IMR-90 (cell line): ENCODE measurements at regions not wholly inside any gene's neighbourhood (a gene's known extent, or its start where the extent isn't known, plus 50 kb on each side); places are given as distances from the start of the nearest gene placed in this dataset.
"Not testable (repeated sequence)": the region's sequence is repeated elsewhere in the genome, so short reads cannot be mapped to it uniquely, and the experiment has no call there.

ENCODE experiments used
- BHLHE40 ChIP-seq: fragments of 150-350 bp; IDR thresholded peaks from 2 replicates; pipeline ENCODE4 v1.6.1; 2016; ENCODE audit warnings: mild to moderate bottlenecking, low read depth, low read length
- CEBPB ChIP-seq: IDR thresholded peaks from 2 replicates; pipeline ENCODE4 v1.6.1; 2012; ENCODE audit warnings: low read depth, low read length, improper control_type of control experiment
- CTCF ChIP-seq: conservative IDR thresholded peaks from 2 replicates; pipeline ENCODE4 v1.5.1; 2012; ENCODE audit warnings: mild to moderate bottlenecking, low read depth, low read length, improper control_type of control experiment
- ELK1 ChIP-seq: fragments of 150-350 bp; IDR thresholded peaks from 2 replicates; pipeline ENCODE4 v1.6.1; 2016; ENCODE audit warnings: low read depth, mild to moderate bottlenecking, low read length, moderate library complexity, borderline replicate concordance
- FOS ChIP-seq: fragments of 150-350 bp; IDR thresholded peaks from 2 replicates; pipeline ENCODE4 v1.6.1; 2016; ENCODE audit warnings: low read depth, low read length
- MAZ ChIP-seq: IDR thresholded peaks from 2 replicates; pipeline ENCODE4 v1.6.1; 2012; ENCODE audit warnings: low read depth, mild to moderate bottlenecking, low read length, improper control_type of control experiment, moderate library complexity, borderline replicate concordance
- MXI1 ChIP-seq: IDR thresholded peaks from 2 replicates; pipeline ENCODE4 v1.6.1; 2012; ENCODE audit warnings: low read depth, mild to moderate bottlenecking, low read length, moderate library complexity, borderline replicate concordance
- POLR2A ChIP-seq: IDR thresholded peaks from 2 replicates; pipeline ENCODE4 v1.6.1; 2012; ENCODE audit warnings: mild to moderate bottlenecking, low read depth, low read length
- USF2 ChIP-seq: fragments of 150-350 bp; IDR thresholded peaks from 2 replicates; pipeline ENCODE4 v1.6.1; 2017; ENCODE audit warnings: mild to moderate bottlenecking, antibody characterized with exemption, low read length, low read depth

GRCh38 chr9:6102336-6102987 is 87.0 kb upstream of the RANBP6 start:
- not testable (repeated sequence) for TF ChIP-seq CTCF, POLR2A, FOS, MXI1, CEBPB, ELK1, MAZ, BHLHE40, USF2
